ENCODE measurements at regions not wholly inside any gene's neighbourhood (a gene's known extent, or its start where the extent isn't known, plus 50 kb on each side); places are given as distances from the start of the nearest gene placed in this dataset.
A peak's percentile ranks its signal among the peaks of the same experiment; 100 is the strongest.

DNA sequence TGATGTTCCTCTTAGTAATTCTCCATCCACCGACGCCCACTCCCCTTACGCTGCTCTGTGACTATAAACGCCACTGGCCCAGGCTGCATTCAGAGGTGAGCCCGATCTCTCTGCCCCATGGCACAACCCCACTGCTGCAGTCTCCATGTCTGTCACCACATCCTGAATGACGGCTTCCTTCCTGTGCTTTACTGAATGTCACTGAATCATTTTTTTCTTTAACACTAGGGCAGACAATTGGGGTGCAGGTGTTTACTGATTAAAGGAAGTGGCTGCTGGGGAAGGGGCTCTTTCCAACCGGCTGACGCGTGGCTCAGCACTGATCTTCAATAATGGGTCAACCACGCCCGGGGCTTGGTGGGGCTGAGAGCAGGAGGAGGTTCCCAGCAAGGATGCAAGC, 208.3 kb downstream of the USP6NL start:
- TF ChIP-seq, protein P1, sequence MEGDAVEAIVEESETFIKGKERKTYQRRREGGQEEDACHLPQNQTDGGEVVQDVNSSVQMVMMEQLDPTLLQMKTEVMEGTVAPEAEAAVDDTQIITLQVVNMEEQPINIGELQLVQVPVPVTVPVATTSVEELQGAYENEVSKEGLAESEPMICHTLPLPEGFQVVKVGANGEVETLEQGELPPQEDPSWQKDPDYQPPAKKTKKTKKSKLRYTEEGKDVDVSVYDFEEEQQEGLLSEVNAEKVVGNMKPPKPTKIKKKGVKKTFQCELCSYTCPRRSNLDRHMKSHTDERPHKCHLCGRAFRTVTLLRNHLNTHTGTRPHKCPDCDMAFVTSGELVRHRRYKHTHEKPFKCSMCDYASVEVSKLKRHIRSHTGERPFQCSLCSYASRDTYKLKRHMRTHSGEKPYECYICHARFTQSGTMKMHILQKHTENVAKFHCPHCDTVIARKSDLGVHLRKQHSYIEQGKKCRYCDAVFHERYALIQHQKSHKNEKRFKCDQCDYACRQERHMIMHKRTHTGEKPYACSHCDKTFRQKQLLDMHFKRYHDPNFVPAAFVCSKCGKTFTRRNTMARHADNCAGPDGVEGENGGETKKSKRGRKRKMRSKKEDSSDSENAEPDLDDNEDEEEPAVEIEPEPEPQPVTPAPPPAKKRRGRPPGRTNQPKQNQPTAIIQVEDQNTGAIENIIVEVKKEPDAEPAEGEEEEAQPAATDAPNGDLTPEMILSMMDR (conservative IDR thresholded peaks at IDR 0.05), result no peak
- Mint-ChIP-seq H3K27ac (0 out of 7 replicates have a peak overlapping the region, but pooled peaks of 1 of the 3 experiments have one; percentile 45), H3K9me3 (peaks cover 5 to 6% of the 10 kb centered on the region in 2 experiments; a peak in 4 of 5 replicates), H3K27me3 (ENCODE audit: low read depth) (peaks cover 1% of the 10 kb centered on the region), H3K4me1 (peaks cover 11% of the 10 kb centered on the region in 2 experiments), H3K4me3 (no peak overlapping the region), H3K36me3 (ENCODE audit: insufficient read depth in 1 of 3, low read depth in 3 of 3) (no peaks in the 10 kb centered on the region)
- no peak overlapping the region for H2AFZ ChIP-seq (ENCODE audit: low read length)
- no peaks in the 10 kb centered on the region for H3K79me2 ChIP-seq (ENCODE audit: insufficient read depth, low read length)
- WGBS (ENCODE audit: extremely low coverage, insufficient read length, low lambda C conversion rate), result no CpG with 5 or more reads among the region's 11 CpGs
- no peak overlapping the region for H2BK20ac ChIP-seq (ENCODE audit: low read depth, low read length, poor library complexity, severe bottlenecking)
- no peak overlapping the region for H3T11ph ChIP-seq (ENCODE audit: low read length)
- H4K20me1 ChIP-seq (ENCODE audit: control insufficient read depth, insufficient read depth, insufficient read length), result peaks cover 2% of the 10 kb centered on the region
- H2BK5ac ChIP-seq (ENCODE audit: insufficient read length, low read length), result no peak overlapping the region
- no peak overlapping the region for H4K5ac ChIP-seq (ENCODE audit: insufficient read length, low read depth, low read length)
- H3K27ac ChIP-seq (ENCODE audit: insufficient read length, low read depth, low read length), result no peak overlapping the region
- H3K56ac ChIP-seq (ENCODE audit: insufficient read length, low read depth, low read length), result no peak overlapping the region
- H3K4me1 ChIP-seq (ENCODE audit: insufficient read depth, low read length), result no peaks in the 10 kb centered on the region
- no peaks in the 10 kb centered on the region for H3K79me1 ChIP-seq (ENCODE audit: insufficient read depth, low read depth, low read length, poor library complexity, severe bottlenecking)
- H3K4ac ChIP-seq (ENCODE audit: low read depth, low read length), result no peak overlapping the region
- H3K23ac ChIP-seq (ENCODE audit: insufficient read length, low read depth, low read length), result no peak overlapping the region
- no peak overlapping the region for H3K4me2 ChIP-seq (ENCODE audit: insufficient read depth, insufficient read length, low read length)
- H2AK5ac ChIP-seq (ENCODE audit: insufficient read length, low read length), result no peak overlapping the region
- no peaks in the 10 kb centered on the region for H3K9me3 ChIP-seq (ENCODE audit: control insufficient read depth, low read depth, low read length)
- no peak overlapping the region for H3K9ac ChIP-seq (ENCODE audit: extremely low read depth, insufficient read length, low read length)
- no peaks in the 10 kb centered on the region for H3K27me3 ChIP-seq (ENCODE audit: insufficient read depth, low read length)
- no peak overlapping the region for H2BK120ac ChIP-seq (ENCODE audit: low read depth, low read length, poor library complexity, severe bottlenecking)
- H3K18ac ChIP-seq (ENCODE audit: insufficient read length, low read depth, low read length), result no peak overlapping the region
- H4K91ac ChIP-seq (ENCODE audit: insufficient read length, low read depth, low read length), result no peak overlapping the region
- H2BK15ac ChIP-seq (ENCODE audit: low read depth, low read length), result no peak overlapping the region
- no peaks in the 10 kb centered on the region for H3K23me2 ChIP-seq (ENCODE audit: insufficient read length, low read depth, low read length, poor library complexity, severe bottlenecking)
- no peak overlapping the region for H2BK12ac ChIP-seq (ENCODE audit: insufficient read length, low read depth, low read length)
- H3K14ac ChIP-seq (ENCODE audit: insufficient read depth, low read length), result no peak overlapping the region
- DNase-seq, result no peak
- H4K8ac ChIP-seq (replicated peaks; ENCODE audit: insufficient read length, low read depth, low read length), result no peak overlapping the region

All from H9 (cell line).